ENCODE measurements at regions not wholly inside any gene's neighbourhood (a gene's known extent, or its start where the extent isn't known, plus 50 kb on each side); places are given as distances from the start of the nearest gene placed in this dataset.

DNA sequence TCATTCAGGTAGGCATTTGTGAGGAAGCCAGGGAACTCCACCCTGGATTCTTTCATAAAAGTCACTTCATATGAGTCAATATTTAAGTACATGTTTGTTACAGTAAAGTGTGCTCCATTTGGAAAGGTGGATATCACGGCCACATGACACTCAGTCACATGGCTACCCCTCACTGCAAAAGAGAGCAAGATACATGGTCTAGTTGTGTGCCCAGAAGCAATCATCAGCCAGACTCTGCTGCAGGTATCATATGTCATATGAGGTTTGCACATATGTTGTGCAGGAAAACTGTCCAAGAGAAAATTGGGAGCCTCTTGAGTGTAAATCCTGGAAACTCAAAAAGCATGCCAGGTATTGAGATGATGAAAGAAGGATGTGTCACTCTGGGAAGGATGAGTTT is 55.0 kb upstream of the NMNAT3 start:
- no peak for DNase-seq (ENCODE audit: low read depth in 3 of 3)

DNA sequence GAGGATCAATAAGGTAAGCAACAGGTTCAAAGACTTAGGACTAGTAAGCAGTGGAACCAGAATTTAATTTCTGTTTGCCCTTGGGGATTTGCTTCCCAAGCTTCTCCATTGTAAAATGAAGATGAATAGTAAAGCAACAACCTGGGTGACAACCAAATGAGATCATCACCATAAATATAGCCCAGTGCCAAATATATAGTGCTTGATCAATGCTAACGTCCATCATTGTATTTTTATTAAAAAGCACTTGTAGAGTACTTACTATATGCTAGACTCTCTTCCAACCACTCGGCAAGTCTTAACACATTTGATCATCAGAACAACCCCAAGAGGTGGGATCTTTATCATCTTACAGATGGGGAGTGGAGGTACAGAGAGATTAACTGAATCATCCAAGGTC is 51.5 kb upstream of the NMNAT3 start:
- no peak for DNase-seq (ENCODE audit: low read depth in 3 of 3)

DNA sequence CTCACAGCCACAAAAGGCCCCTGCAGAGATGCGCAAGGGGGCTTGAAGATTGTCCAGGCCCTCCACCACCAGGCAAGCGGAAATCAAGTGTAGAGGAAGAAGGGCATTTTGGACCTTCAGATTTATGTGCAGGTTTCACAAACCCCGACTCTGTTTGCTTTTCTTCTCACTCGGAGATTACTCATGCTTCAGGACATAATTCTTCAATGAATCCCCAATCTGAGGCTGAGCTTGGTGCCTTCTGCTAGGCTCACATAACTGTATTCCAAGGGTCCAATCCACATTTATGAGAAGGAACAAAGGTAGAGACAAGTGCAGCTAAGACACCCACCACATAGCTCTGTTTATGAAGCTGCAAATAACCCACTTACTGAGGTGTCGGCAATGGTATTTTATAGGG is 50.6 kb upstream of the NMNAT3 start:
- DNase-seq (ENCODE audit: low read depth in 3 of 3) = no peak

All from stimulated activated CD4-positive, alpha-beta T cell treated with anti-CD3 and anti-CD28 coated beads, TNF-alpha, amount 100 ng/mL, for 48 hours (primary cell).